HG02938 (cell line): ENCODE measurements at regions not wholly inside any gene's neighbourhood (a gene's known extent, or its start where the extent isn't known, plus 50 kb on each side); places are given as distances from the start of the nearest gene placed in this dataset.
"Not testable (repeated sequence)": the region's sequence is repeated elsewhere in the genome, so short reads cannot be mapped to it uniquely, and the experiment has no call there.

ENCODE experiments used
- ATAC-seq: cut with Tn5 transposase; IDR thresholded peaks from one replicate; pipeline ENCODE4 v1.9.1; 2021; ENCODE audit warnings: mild to moderate bottlenecking, moderate library complexity; ENCODE audit not compliant: unreplicated experiment

GRCh38 chr12:90831712-90832111 is 123.3 kb downstream of the CCER1 start:
- ATAC-seq: no peak

- ATAC-seq: no peak
These were observed 125.9 kb downstream of the CCER1 start for GRCh38 chr12:90829044-90829443.

GRCh38 chr12:90828621-90829020 is 126.4 kb downstream of the CCER1 start:
- no peak for ATAC-seq

GRCh38 chr12:90827567-90827966 is 127.4 kb downstream of the CCER1 start:
- ATAC-seq: no peak

GRCh38 chr12:90826036-90826435 is 128.9 kb downstream of the CCER1 start:
- no peak for ATAC-seq

- ATAC-seq: no peak
These were observed 131.1 kb downstream of the CCER1 start for GRCh38 chr12:90823859-90824258.

- ATAC-seq: no peak
These were observed 135.3 kb downstream of the CCER1 start for GRCh38 chr12:90819709-90820108.

GRCh38 chr12:90816353-90817089 is 138.5 kb downstream of the CCER1 start:
- ATAC-seq: no peak

GRCh38 chr12:90809940-90810339 is 145.0 kb downstream of the CCER1 start:
- ATAC-seq: no peak

- no peak for ATAC-seq
These were observed 146.4 kb downstream of the CCER1 start for GRCh38 chr12:90808568-90808967.

- ATAC-seq: no peak
These were observed 152.2 kb downstream of the CCER1 start for GRCh38 chr12:90802727-90803126.

- ATAC-seq: no peak
These were observed 153.2 kb downstream of the CCER1 start for GRCh38 chr12:90801776-90802175.

GRCh38 chr12:90794212-90794611 is 160.8 kb downstream of the CCER1 start:
- ATAC-seq: no peak

GRCh38 chr12:90792718-90793117 is 162.3 kb downstream of the CCER1 start:
- ATAC-seq: not testable (repeated sequence)

- ATAC-seq: no peak
These were observed 163.5 kb downstream of the CCER1 start for GRCh38 chr12:90791445-90791844.

- no peak for ATAC-seq
These were observed 164.2 kb downstream of the CCER1 start for GRCh38 chr12:90790747-90791146.

- no peak for ATAC-seq
These were observed 181.5 kb downstream of the CCER1 start for GRCh38 chr12:90773491-90773890.

GRCh38 chr12:90770861-90771260 is 184.1 kb downstream of the CCER1 start:
- no peak for ATAC-seq

GRCh38 chr12:90757957-90758356 is 197.0 kb downstream of the CCER1 start:
- ATAC-seq: no peak

GRCh38 chr12:90745211-90745610 is 209.8 kb downstream of the CCER1 start:
- ATAC-seq: no peak

GRCh38 chr12:90741611-90742010 is 213.4 kb downstream of the CCER1 start:
- ATAC-seq: no peak

- no peak for ATAC-seq
These were observed 225.2 kb downstream of the CCER1 start for GRCh38 chr12:90729736-90730135.

GRCh38 chr12:90712671-90713070 is 242.3 kb downstream of the CCER1 start:
- ATAC-seq: no peak
